HCT116 (cell line): ENCODE measurements at regions not wholly inside any gene's neighbourhood (a gene's known extent, or its start where the extent isn't known, plus 50 kb on each side); places are given as distances from the start of the nearest gene placed in this dataset.

Experiments used
- ATAC-seq: fragments of 200-7000 bp; cut with Tn5 transposase; 2 replicates; pipeline ENCODE4 v1.9.1; 2020; ENCODE audit warnings: mild to moderate bottlenecking, moderate library complexity
- BruUV-seq: library from RNA; stranded (reverse); fragments of 400-500 nt; replicated peaks from 2 replicates; lab custom pipeline; 2021; lab: Mats Ljungman, UMichigan
- CTCF ChIA-PET: fragments of 300-600 bp; sonication (Branson Sonifier 250); formaldehyde crosslinking; loops from one replicate; lab custom pipeline; 2021; ENCODE audit warnings: antibody characterized with exemption; lab: Charles Lee
- POLR2A ChIA-PET: fragments of 300-600, 350-600 bp; sonication (Branson Sonifier 250); formaldehyde crosslinking; loops from one replicate; lab custom pipeline; 2021; ENCODE audit warnings: antibody characterized with exemption; lab: Charles Lee
- RAD21 ChIA-PET, 2 experiments: fragments of 300-600 bp; sonication (Branson Sonifier 250); formaldehyde crosslinking; loops; one replicate each; lab custom pipeline; 2023; ENCODE audit warnings: low total read pairs in 2 of 2; ENCODE audit not compliant: uncharacterized antibody in 2 of 2, unreplicated experiment in 2 of 2, low non-redundant PET in 1 of 2; lab: Charles Lee
- DNase-seq: peaks from one replicate; pipeline ENCODE4 v3.0.0-alpha.2; 2010; ENCODE audit warnings: low read depth, low spot score
- H2AFZ ChIP-seq: fragments of 200-600 bp; shearing (Covaris generic), sonication (generic); 2 replicates; pipeline ENCODE4 v1.6.1; 2017; ENCODE audit warnings: low read depth, mixed run types, mixed read lengths, antibody characterized with exemption, low read length; ENCODE audit not compliant: poor library complexity, severe bottlenecking
- H3K27ac ChIP-seq: 2 replicates; pipeline ENCODE4 v1.5.1; 2012; ENCODE audit warnings: low read depth, low read length
- H3K27me3 ChIP-seq: fragments of 200-600 bp; sonication (generic); 2 replicates; pipeline ENCODE4 v1.6.1; 2016; ENCODE audit warnings: mixed run types, low read length, mixed read lengths; ENCODE audit not compliant: insufficient read depth
- H3K36me3 ChIP-seq, 2 experiments: fragments of 200-500 bp in 1 of 2; fragments of 200-600 bp in 1 of 2; sonication (Bioruptor generic) in 1 of 2; sonication (generic) in 1 of 2; 2 replicates each; pipeline versions ENCODE4 v1.5.1 to v1.6.1; 2014 to 2016; ENCODE audit warnings: low read length in 2 of 2, inconsistent platforms in 1 of 2, mixed read lengths in 1 of 2, mixed run types in 1 of 2; ENCODE audit not compliant: insufficient read depth in 2 of 2, control insufficient read depth in 1 of 2
- H3K4me1 ChIP-seq, 2 experiments: fragments of 200-600 bp in 1 of 2; sonication (generic) in 1 of 2; 2 replicates each; pipeline versions ENCODE4 v1.5.1 to v1.6.1; 2012 to 2017; ENCODE audit warnings: low read length in 2 of 2, inconsistent platforms in 1 of 2, mild to moderate bottlenecking in 1 of 2, mixed read lengths in 1 of 2, mixed run types in 1 of 2, moderate library complexity in 1 of 2; ENCODE audit not compliant: insufficient read depth in 2 of 2, control insufficient read depth in 1 of 2
- H3K4me2 ChIP-seq: fragments of 200-600 bp; sonication (generic); 2 replicates; pipeline ENCODE4 v1.6.1; 2017; ENCODE audit warnings: mixed run types, low read length, mixed read lengths
- H3K4me3 ChIP-seq, 2 experiments: fragments of 200-600 bp in 1 of 2; sonication (generic) in 1 of 2; replicated peaks in 1 of 2; 2 replicates each; pipeline ENCODE4 v1.5.1; 2011 to 2016; ENCODE audit warnings: low read length in 2 of 2, control low read depth in 1 of 2, low read depth in 1 of 2, mild to moderate bottlenecking in 1 of 2, mixed read lengths in 1 of 2, mixed run types in 1 of 2
- H3K79me2 ChIP-seq: fragments of 200-600 bp; sonication (generic); 2 replicates; pipeline ENCODE4 v1.6.1; 2017; ENCODE audit warnings: mild to moderate bottlenecking, mixed run types, low read length, moderate library complexity, mixed read lengths; ENCODE audit not compliant: insufficient read depth
- H3K9ac ChIP-seq: fragments of 200-600 bp; sonication (generic); 2 replicates; pipeline ENCODE4 v1.6.1; 2016; ENCODE audit warnings: low read length, mixed read lengths
- H3K9me2 ChIP-seq: fragments of 200-600 bp; sonication (generic), shearing (Covaris generic); 2 replicates; pipeline ENCODE4 v1.6.1; 2017; ENCODE audit warnings: mixed run types, mild to moderate bottlenecking, moderate library complexity; ENCODE audit not compliant: insufficient read depth
- H3K9me3 ChIP-seq, 2 experiments: fragments of 200-500 bp in 1 of 2; fragments of 200-600 bp in 1 of 2; sonication (Bioruptor generic) in 1 of 2; sonication (generic) in 1 of 2; 2 replicates each; pipeline ENCODE4 v1.6.1; 2014 to 2017; ENCODE audit warnings: low read length in 2 of 2, mixed read lengths in 2 of 2, inconsistent platforms in 1 of 2, low read depth in 1 of 2, mild to moderate bottlenecking in 1 of 2, mixed run types in 1 of 2, moderate library complexity in 1 of 2; ENCODE audit not compliant: control insufficient read depth in 1 of 2, insufficient read depth in 1 of 2
- H4K20me1 ChIP-seq: fragments of 200-600 bp; sonication (generic), shearing (Covaris generic); 2 replicates; pipeline ENCODE4 v1.6.1; 2017; ENCODE audit warnings: mixed run types, mild to moderate bottlenecking, moderate library complexity; ENCODE audit not compliant: insufficient read depth
- ATF3 ChIP-seq: IDR thresholded peaks from 2 replicates; pipeline ENCODE4 v1.6.1; 2012
- CEBPB ChIP-seq: IDR thresholded peaks from 2 replicates; pipeline ENCODE4 v1.6.1; 2012; ENCODE audit warnings: low read depth
- CTCF ChIP-seq, 3 experiments: fragments of 200-600 bp in 1 of 3; sonication (generic) in 1 of 3; IDR thresholded peaks in 2 of 3; conservative IDR thresholded peaks in 1 of 3; 2 replicates each; pipeline ENCODE4 v1.5.1; 2012 to 2017; ENCODE audit warnings: low read depth in 2 of 3, low read length in 2 of 3, antibody characterized with exemption in 1 of 3, borderline replicate concordance in 1 of 3, control low read depth in 1 of 3, mild to moderate bottlenecking in 1 of 3, mixed read lengths in 1 of 3, mixed run types in 1 of 3, moderate library complexity in 1 of 3; ENCODE audit not compliant: insufficient read depth in 1 of 3
- ELF1 ChIP-seq: IDR thresholded peaks from 2 replicates; pipeline ENCODE4 v1.6.1; 2012; ENCODE audit warnings: low read depth, borderline replicate concordance
- EZH2phosphoT487 ChIP-seq: fragments of 200-600 bp; IDR thresholded peaks from 2 replicates; pipeline ENCODE4 v1.6.1; 2018; ENCODE audit warnings: antibody characterized with exemption, borderline replicate concordance
- FOSL1 ChIP-seq: IDR thresholded peaks from 2 replicates; pipeline ENCODE4 v1.6.1; 2012; ENCODE audit warnings: low read depth
- JUND ChIP-seq: IDR thresholded peaks from 2 replicates; pipeline ENCODE4 v1.6.1; 2012
- RAD21 ChIP-seq: IDR thresholded peaks from 2 replicates; pipeline ENCODE4 v1.6.1; 2012; ENCODE audit warnings: low read depth, mild to moderate bottlenecking
- REST ChIP-seq: IDR thresholded peaks from 2 replicates; pipeline ENCODE4 v1.6.1; 2012; ENCODE audit warnings: low read depth
- SIN3A ChIP-seq: IDR thresholded peaks from 2 replicates; pipeline ENCODE4 v1.6.1; 2012; ENCODE audit warnings: low read depth
- SP1 ChIP-seq: IDR thresholded peaks from 2 replicates; pipeline ENCODE4 v1.6.1; 2012; ENCODE audit warnings: low read depth
- SRF ChIP-seq: IDR thresholded peaks from 2 replicates; pipeline ENCODE4 v1.6.1; 2012; ENCODE audit warnings: low read depth
- YY1 ChIP-seq: IDR thresholded peaks from 2 replicates; pipeline ENCODE4 v1.6.1; 2011; ENCODE audit warnings: low read length, low read depth, moderate library complexity, mild to moderate bottlenecking; ENCODE audit not compliant: insufficient replicate concordance; ENCODE audit errors: extremely low read depth
- ZNF274 ChIP-seq: fragments of 200-500 bp; sonication (Bioruptor generic); IDR thresholded peaks from 2 replicates; pipeline ENCODE4 v1.6.1; 2014; ENCODE audit warnings: mild to moderate bottlenecking, low read depth, low read length, inconsistent platforms
- intact Hi-C: fragments of 100-400 bp; cut with micrococcal nuclease; formaldehyde crosslinking; loops from 2 replicates; pipeline ENCODE4 v1.10.0; 2022

- TF ChIP-seq CTCF (IDR thresholded peaks at IDR 0.05 in 2 of 3, conservative IDR thresholded peaks at IDR 0.05 in 1 of 3; ENCODE audit: borderline replicate concordance in 1 of 3, insufficient read depth in 1 of 3, low read depth in 2 of 3, low read length in 2 of 3) = no peak
- no peak for TF ChIP-seq CEBPB
- no peak for TF ChIP-seq YY1
- TF ChIP-seq, all 23 proteins: peak for 0
Observed at GRCh38 chr11:81495699-81496292, 1237.9 kb downstream of the FAM181B start (continued).

DNA sequence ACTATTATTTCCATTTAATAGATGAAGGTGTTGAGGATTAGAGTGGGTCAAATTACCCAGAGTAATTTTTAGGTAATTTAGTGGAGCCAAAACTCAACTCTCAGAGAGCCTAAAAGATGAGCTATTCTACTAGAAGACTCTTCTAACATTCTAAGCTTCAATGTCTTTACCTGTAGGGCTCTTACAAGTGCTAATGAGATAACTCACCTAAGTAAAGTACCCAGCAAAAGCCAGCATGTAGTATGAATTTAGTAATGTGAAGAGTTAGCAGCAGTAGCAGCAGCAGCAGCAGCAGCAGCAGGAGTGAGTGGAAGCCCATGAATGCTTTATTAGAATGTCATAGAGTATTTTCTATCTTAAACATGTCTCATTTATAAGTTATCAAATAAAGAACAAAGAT is 1239.2 kb downstream of the FAM181B start:
- DNase-seq (no peak), ATAC-seq (no peak)
- intact Hi-C loops = no loop called here
- Histone ChIP-seq H3K4me3 (no peak overlapping the region), H2AFZ (no peak overlapping the region), H3K4me1 (no peaks in the 10 kb centered on the region), H3K79me2 (no peaks in the 10 kb centered on the region), H3K27me3 (no peaks in the 10 kb centered on the region), H3K9me3 (peaks cover 3 to 19% of the 10 kb centered on the region in 2 experiments; a peak in 2 of 4 replicates), H3K9ac (no peak overlapping the region), H3K27ac (no peak overlapping the region), H3K4me2 (no peak overlapping the region), H3K36me3 (no peaks in the 10 kb centered on the region), H4K20me1 (no peaks in the 10 kb centered on the region), H3K9me2 (no peaks in the 10 kb centered on the region)
- RAD21 ChIA-PET = no interaction called here
- POLR2A ChIA-PET = no interaction called here
- CTCF ChIA-PET = no interaction called here
- no TSS peak for BruUV-seq
- no peak for TF ChIP-seq SP1
- TF ChIP-seq REST = no peak
- TF ChIP-seq CTCF (IDR thresholded peaks at IDR 0.05 in 2 of 3, conservative IDR thresholded peaks at IDR 0.05 in 1 of 3; ENCODE audit: borderline replicate concordance in 1 of 3, insufficient read depth in 1 of 3, low read depth in 2 of 3, low read length in 2 of 3) = no peak
- TF ChIP-seq EZH2phosphoT487 = no peak
- TF ChIP-seq FOSL1 = no peak
- no peak for TF ChIP-seq ZNF274
- no peak for TF ChIP-seq ATF3
- TF ChIP-seq ELF1 = no peak
- no peak for TF ChIP-seq RAD21
- no peak for TF ChIP-seq SIN3A
- TF ChIP-seq SRF = no peak
- no peak for TF ChIP-seq JUND
